Activated naive CD8-positive, alpha-beta T cell (primary cell): ENCODE measurements at regions not wholly inside any gene's neighbourhood (a gene's known extent, or its start where the extent isn't known, plus 50 kb on each side); places are given as distances from the start of the nearest gene placed in this dataset.

ENCODE experiments used
- H3K27ac Mint-ChIP-seq: one replicate; pipeline ENCODE4 v1.8.0; 2021; ENCODE audit warnings: mixed read lengths
- H3K27me3 Mint-ChIP-seq: one replicate; pipeline ENCODE4 v1.8.0; 2021; ENCODE audit warnings: mixed read lengths
- H3K36me3 Mint-ChIP-seq: one replicate; pipeline ENCODE4 v1.8.0; 2021; ENCODE audit warnings: mixed read lengths
- H3K4me1 Mint-ChIP-seq: one replicate; pipeline ENCODE4 v1.8.0; 2021; ENCODE audit warnings: low read depth, mixed read lengths
- H3K4me3 Mint-ChIP-seq: one replicate; pipeline ENCODE4 v1.8.0; 2021; ENCODE audit warnings: mild to moderate bottlenecking, mixed read lengths
- H3K9me3 Mint-ChIP-seq: one replicate; pipeline ENCODE4 v1.8.0; 2021; ENCODE audit warnings: low read depth, mixed read lengths

DNA sequence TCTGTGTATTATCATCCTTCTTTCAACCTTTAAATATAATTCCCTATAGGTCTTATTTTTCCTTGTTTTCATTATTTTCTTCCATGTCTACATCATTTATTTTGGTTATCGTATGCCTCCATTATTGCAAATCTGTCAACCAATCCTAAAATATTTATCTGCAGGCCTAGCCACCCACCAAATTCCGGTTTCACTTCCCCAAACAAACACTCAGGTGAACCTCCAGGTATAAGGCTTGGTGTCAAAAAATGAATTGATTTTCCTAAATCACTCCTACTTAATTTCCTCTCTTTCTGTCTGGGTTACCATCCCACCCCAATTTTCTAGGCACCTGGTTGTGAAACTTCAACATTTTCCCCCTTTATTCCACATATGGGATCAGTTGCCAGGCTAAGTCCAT, 111.9 kb upstream of the LINC00305 start:
- Mint-ChIP-seq H3K4me3 (no peak overlapping the region), H3K27me3 (no peaks in the 10 kb centered on the region), H3K4me1 (no peaks in the 10 kb centered on the region), H3K9me3 (no peaks in the 10 kb centered on the region), H3K27ac (no peak overlapping the region), H3K36me3 (no peaks in the 10 kb centered on the region)

DNA sequence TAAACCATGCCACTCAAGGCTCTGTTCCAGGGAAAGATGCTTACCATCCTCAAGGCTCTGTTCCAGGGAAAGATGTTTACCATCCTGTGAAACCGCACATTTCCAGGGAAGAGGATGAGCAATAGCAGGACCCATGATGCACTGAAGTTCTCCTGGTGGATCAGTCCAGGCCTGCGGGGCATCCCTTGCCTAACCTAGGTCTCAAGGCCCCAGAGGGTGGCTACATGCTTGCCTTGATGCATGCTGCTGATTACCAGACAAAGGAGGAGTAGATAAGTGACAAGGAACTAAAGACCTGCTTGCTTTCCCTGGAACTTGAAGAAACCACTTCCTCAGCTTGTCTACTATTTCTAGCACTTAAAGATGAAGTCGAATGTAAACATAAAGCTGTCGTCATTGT, 111.0 kb upstream of the LINC00305 start:
- H3K27ac Mint-ChIP-seq: no peak overlapping the region
- no peaks in the 10 kb centered on the region for H3K27me3 Mint-ChIP-seq
- no peaks in the 10 kb centered on the region for H3K36me3 Mint-ChIP-seq
- no peaks in the 10 kb centered on the region for H3K9me3 Mint-ChIP-seq
- H3K4me1 Mint-ChIP-seq: no peaks in the 10 kb centered on the region
- no peak overlapping the region for H3K4me3 Mint-ChIP-seq

- H3K27me3 Mint-ChIP-seq: no peaks in the 10 kb centered on the region
- H3K4me3 Mint-ChIP-seq: no peak overlapping the region
- no peaks in the 10 kb centered on the region for H3K36me3 Mint-ChIP-seq
Measured at GRCh38 chr18:64258111-64258650, 109.3 kb upstream of the LINC00305 start.

DNA sequence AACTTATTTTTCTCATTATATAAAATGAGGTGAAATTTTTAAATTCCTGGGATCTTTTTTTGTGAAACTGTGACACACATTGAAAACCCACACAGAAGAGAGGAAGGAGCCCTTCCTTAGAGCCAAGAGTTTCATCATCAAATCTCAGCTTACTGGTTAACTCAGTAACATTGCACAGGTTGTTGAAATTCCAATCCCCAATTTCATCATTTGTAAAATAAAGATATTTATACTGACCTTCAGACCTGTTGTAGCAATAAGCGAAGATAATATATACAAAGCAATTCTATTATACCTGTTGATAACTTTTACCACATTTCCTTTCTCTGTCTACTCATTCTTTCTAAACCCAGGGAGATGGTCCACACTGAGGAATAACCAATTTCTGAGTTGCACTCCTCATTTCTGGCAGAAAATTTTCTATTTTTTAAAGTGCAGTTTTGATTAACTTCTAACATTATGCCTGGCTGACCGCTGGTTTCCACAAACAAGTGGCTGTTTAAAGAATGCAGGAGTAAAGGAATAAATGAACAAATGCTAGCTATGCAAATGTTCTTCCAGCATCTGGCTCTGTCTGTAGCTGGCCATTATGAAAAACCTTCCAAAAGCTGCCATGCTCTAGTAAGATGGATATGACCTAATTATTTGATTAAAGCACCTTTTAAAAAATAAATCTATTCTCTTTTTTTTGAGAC, 105.7 kb upstream of the LINC00305 start:
- no peaks in the 10 kb centered on the region for H3K4me1 Mint-ChIP-seq
- no peaks in the 10 kb centered on the region for H3K36me3 Mint-ChIP-seq

More at GRCh38 chr18:64258111-64258650, 109.3 kb upstream of the LINC00305 start:
- no peak overlapping the region for H3K27ac Mint-ChIP-seq
- no peaks in the 10 kb centered on the region for H3K4me1 Mint-ChIP-seq
- no peaks in the 10 kb centered on the region for H3K9me3 Mint-ChIP-seq

DNA sequence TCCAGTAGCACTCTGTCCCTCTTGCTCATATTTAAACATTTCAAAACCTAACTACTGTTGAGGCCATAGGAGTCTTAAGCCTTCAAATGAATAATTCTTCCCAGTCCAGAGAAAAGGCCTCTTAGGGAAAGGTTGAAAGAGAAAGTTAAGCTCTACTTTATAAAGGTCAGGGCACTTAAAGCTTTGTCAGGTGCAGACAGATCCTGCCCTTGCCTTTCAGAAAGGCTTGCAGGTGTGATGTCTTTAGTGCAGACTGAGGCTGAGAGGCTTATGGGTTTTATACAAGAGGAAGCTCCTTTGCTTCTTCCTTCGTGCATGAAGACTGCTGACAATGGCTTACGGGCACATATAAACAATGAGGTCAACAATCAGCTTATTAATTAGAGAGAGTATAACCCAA, 105.0 kb upstream of the LINC00305 start:
- no peaks in the 10 kb centered on the region for H3K27me3 Mint-ChIP-seq
- no peak overlapping the region for H3K27ac Mint-ChIP-seq
- no peaks in the 10 kb centered on the region for H3K36me3 Mint-ChIP-seq
- H3K4me1 Mint-ChIP-seq: no peaks in the 10 kb centered on the region
- no peak overlapping the region for H3K4me3 Mint-ChIP-seq
- no peaks in the 10 kb centered on the region for H3K9me3 Mint-ChIP-seq

More for the DNA sequence above, 105.7 kb upstream of the LINC00305 start:
- no peaks in the 10 kb centered on the region for H3K27me3 Mint-ChIP-seq
- H3K4me3 Mint-ChIP-seq: no peak overlapping the region
- no peak overlapping the region for H3K27ac Mint-ChIP-seq
- H3K9me3 Mint-ChIP-seq: no peaks in the 10 kb centered on the region

- Mint-ChIP-seq H3K27ac (no peak overlapping the region), H3K36me3 (no peaks in the 10 kb centered on the region), H3K4me3 (no peak overlapping the region), H3K27me3 (no peaks in the 10 kb centered on the region), H3K9me3 (no peaks in the 10 kb centered on the region), H3K4me1 (no peaks in the 10 kb centered on the region)
Measured at GRCh38 chr18:64253222-64253621, 104.3 kb upstream of the LINC00305 start.

DNA sequence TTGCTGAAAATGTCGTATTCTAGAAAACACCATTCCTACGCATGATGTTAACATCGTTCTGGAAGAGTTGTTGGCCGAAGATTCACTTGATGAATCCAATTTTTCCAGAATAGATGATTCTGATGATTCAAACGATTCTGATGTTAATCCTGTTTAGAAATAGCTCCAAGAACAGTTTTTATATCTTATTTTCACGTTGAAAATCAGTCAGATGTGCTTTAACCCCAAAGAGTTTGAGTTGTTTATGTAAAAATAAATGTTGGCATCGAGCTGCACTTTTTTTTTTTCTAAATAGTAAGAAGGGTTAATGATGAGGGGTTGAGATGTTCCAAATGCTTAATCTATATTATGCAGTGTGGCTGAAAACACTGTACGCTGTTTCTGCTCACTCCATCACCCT, 99.9 kb upstream of the LINC00305 start:
- Mint-ChIP-seq H3K27me3 (no peaks in the 10 kb centered on the region), H3K4me1 (no peaks in the 10 kb centered on the region), H3K4me3 (no peak overlapping the region), H3K9me3 (no peaks in the 10 kb centered on the region), H3K36me3 (no peaks in the 10 kb centered on the region), H3K27ac (no peak overlapping the region)

- H3K36me3 Mint-ChIP-seq: no peaks in the 10 kb centered on the region
- no peaks in the 10 kb centered on the region for H3K9me3 Mint-ChIP-seq
- H3K27ac Mint-ChIP-seq: no peak overlapping the region
- H3K4me1 Mint-ChIP-seq: no peaks in the 10 kb centered on the region
- no peaks in the 10 kb centered on the region for H3K27me3 Mint-ChIP-seq
- H3K4me3 Mint-ChIP-seq: no peak overlapping the region
Measured at GRCh38 chr18:64245126-64245861, 96.4 kb upstream of the LINC00305 start.

DNA sequence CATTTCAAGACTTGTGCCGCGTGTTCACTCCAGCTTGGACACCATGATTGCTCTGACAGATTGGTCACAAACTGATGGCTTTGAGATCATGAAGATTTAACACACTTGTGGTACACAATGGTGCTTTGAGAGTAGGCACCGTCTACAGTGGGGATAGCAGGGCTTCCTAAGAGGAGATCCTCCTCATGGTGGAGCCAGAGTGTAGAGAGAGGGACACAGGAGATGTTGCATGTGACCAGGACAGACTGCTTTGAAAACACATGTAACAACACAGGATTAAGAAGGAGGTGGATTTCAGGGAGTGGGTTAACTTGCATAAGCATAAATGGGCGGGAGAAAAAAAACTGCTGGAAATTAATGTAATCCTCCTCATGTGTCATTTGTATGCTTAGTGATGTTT, 95.7 kb upstream of the LINC00305 start:
- Mint-ChIP-seq H3K4me3 (no peak overlapping the region), H3K36me3 (no peaks in the 10 kb centered on the region), H3K27me3 (no peaks in the 10 kb centered on the region), H3K27ac (no peak overlapping the region), H3K9me3 (no peaks in the 10 kb centered on the region), H3K4me1 (no peaks in the 10 kb centered on the region)

DNA sequence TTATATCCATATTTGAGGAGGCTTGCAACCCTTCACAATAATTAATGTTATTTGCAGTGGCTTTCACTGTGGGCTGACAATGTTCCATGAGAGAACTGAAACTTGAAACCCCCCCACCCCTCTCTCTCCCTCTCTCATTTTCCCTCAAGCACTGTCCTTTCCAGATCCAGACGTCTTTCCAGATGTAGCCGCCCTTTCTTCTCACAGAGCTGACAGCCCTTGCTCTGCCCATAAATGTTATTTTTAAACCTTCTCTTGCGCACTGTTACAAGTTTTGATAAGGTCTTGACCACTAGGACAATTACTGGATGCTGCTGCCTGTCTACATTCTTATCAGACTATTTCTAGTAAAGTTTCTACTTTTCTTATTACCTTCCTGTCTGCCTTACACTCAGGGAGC, 91.4 kb upstream of the LINC00305 start:
- no peaks in the 10 kb centered on the region for H3K4me1 Mint-ChIP-seq
- H3K36me3 Mint-ChIP-seq: no peaks in the 10 kb centered on the region
- H3K9me3 Mint-ChIP-seq: no peaks in the 10 kb centered on the region
- no peak overlapping the region for H3K4me3 Mint-ChIP-seq
- H3K27me3 Mint-ChIP-seq: no peaks in the 10 kb centered on the region
- no peak overlapping the region for H3K27ac Mint-ChIP-seq

- Mint-ChIP-seq H3K9me3 (no peaks in the 10 kb centered on the region), H3K4me3 (no peak overlapping the region), H3K4me1 (no peaks in the 10 kb centered on the region), H3K27me3 (no peaks in the 10 kb centered on the region), H3K36me3 (no peaks in the 10 kb centered on the region), H3K27ac (no peak overlapping the region)
Measured at GRCh38 chr18:64238076-64238475, 89.2 kb upstream of the LINC00305 start.

- Mint-ChIP-seq H3K27me3 (no peaks in the 10 kb centered on the region), H3K27ac (no peak overlapping the region), H3K9me3 (no peaks in the 10 kb centered on the region), H3K36me3 (no peaks in the 10 kb centered on the region), H3K4me3 (no peak overlapping the region), H3K4me1 (no peaks in the 10 kb centered on the region)
Measured at GRCh38 chr18:64234321-64234720, 85.4 kb upstream of the LINC00305 start.

DNA sequence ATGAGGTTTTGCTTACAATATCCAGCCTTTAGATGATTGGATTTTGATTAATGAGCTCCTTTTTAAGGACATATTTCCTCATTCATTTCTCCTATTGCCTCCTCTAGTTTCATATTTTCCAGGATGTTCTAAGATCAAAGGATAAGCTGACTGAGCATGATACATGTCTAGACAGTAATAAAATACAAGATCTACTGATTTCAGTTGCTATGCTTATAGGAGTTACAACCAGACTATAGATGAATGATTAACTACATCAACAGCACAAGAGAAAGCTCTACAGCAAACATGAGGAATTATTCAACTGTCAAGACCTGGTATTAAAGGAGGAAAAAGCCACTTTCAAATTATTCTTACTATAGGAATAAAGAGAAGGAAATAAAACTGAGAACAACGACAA, 85.0 kb upstream of the LINC00305 start:
- no peaks in the 10 kb centered on the region for H3K4me1 Mint-ChIP-seq

DNA sequence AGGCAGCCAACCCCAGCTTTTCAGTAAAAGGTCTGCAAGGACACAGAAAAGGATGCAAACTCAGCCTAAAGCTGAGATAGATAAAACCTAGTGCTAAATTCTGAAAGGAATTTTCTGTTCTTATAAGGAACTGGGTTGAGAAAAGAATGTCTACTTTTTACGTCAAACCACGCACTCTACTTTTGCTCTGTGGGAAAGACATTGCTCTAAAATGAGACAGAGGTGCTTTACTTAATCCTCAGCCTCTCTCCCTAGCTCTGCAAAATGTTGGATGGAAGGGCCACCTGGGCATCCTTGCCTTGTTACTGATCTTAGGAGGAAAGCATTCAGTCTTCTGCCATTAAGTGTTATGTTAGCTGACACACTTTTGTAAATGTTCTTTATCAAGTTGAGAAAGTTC, 72.1 kb upstream of the LINC00305 start:
- H3K9me3 Mint-ChIP-seq: no peaks in the 10 kb centered on the region
- no peaks in the 10 kb centered on the region for H3K36me3 Mint-ChIP-seq
- no peak overlapping the region for H3K4me3 Mint-ChIP-seq
- H3K4me1 Mint-ChIP-seq: no peaks in the 10 kb centered on the region
- H3K27ac Mint-ChIP-seq: no peak overlapping the region
- H3K27me3 Mint-ChIP-seq: no peaks in the 10 kb centered on the region

More for the DNA sequence above, 85.0 kb upstream of the LINC00305 start:
- Mint-ChIP-seq H3K27me3 (no peaks in the 10 kb centered on the region), H3K36me3 (no peaks in the 10 kb centered on the region), H3K9me3 (no peaks in the 10 kb centered on the region), H3K4me3 (no peak overlapping the region), H3K27ac (no peak overlapping the region)

DNA sequence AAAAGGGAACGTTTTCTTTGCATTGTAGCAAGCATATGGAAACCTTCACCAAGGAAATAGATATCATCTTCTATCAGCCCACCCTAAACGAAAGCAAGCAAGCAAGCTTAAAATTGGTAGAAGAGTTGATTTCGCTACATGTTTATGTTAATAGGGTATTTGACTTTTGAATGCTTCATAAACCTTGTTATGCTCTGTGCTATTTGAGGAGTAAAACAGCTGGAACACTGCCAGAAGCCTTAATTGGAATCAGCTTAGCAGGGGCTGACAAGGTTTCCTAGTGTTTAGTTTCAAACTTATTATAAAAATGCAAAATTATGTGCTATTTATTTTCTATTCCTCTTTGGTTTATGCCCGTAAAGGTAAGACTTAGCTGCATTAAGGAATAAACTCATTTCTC, 70.6 kb upstream of the LINC00305 start:
- H3K27ac Mint-ChIP-seq: no peak overlapping the region
- no peaks in the 10 kb centered on the region for H3K36me3 Mint-ChIP-seq

More for the DNA sequence above, 70.6 kb upstream of the LINC00305 start:
- Mint-ChIP-seq H3K4me1 (no peaks in the 10 kb centered on the region), H3K9me3 (no peaks in the 10 kb centered on the region), H3K4me3 (no peak overlapping the region), H3K27me3 (no peaks in the 10 kb centered on the region)
